ENCODE measurements at regions not wholly inside any gene's neighbourhood (a gene's known extent, or its start where the extent isn't known, plus 50 kb on each side); places are given as distances from the start of the nearest gene placed in this dataset.

- no peaks in the 10 kb centered on the region for H3K36me3 ChIP-seq
- no peak overlapping the region for H3K27ac ChIP-seq (replicated peaks)
- H3K4me3 ChIP-seq, result no peak overlapping the region
- H3K27me3 ChIP-seq (ENCODE audit: low read depth), result peaks cover 17% of the 10 kb centered on the region
- TF ChIP-seq, protein P1, sequence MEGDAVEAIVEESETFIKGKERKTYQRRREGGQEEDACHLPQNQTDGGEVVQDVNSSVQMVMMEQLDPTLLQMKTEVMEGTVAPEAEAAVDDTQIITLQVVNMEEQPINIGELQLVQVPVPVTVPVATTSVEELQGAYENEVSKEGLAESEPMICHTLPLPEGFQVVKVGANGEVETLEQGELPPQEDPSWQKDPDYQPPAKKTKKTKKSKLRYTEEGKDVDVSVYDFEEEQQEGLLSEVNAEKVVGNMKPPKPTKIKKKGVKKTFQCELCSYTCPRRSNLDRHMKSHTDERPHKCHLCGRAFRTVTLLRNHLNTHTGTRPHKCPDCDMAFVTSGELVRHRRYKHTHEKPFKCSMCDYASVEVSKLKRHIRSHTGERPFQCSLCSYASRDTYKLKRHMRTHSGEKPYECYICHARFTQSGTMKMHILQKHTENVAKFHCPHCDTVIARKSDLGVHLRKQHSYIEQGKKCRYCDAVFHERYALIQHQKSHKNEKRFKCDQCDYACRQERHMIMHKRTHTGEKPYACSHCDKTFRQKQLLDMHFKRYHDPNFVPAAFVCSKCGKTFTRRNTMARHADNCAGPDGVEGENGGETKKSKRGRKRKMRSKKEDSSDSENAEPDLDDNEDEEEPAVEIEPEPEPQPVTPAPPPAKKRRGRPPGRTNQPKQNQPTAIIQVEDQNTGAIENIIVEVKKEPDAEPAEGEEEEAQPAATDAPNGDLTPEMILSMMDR (IDR thresholded peaks at IDR 0.05; ENCODE audit: borderline replicate concordance), result no peak
- no peaks in the 10 kb centered on the region for H3K4me1 ChIP-seq
- H3K9me3 ChIP-seq (replicated peaks), result no peaks in the 10 kb centered on the region
- intact Hi-C loops (cut with micrococcal nuclease), result no loop called here
- no peak for DNase-seq
These were observed 86.2 kb upstream of the MYL2 start for GRCh38 chr12:111006621-111007020.

DNA sequence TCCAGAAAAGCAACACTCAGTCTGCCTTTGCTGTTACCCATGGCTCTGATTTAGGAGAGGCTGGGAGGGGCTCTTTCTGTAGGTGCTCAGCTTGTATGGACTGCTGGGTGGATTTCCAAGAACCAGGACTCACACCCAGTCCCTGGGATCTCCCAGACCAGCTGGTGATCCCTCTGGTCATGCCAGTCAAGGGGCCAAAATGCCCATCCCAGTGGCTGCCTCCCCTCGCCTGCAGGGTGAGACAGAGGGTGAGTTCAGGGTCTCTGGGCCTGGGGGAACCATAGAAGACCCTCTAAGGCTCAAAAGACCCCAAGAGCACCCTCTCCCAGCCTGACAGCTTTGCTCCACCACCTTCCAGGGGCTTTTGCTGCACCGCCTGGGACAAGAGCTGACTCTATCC is 78.6 kb upstream of the MYL2 start:
- intact Hi-C loops (cut with micrococcal nuclease), result no loop called here
- TF ChIP-seq, protein P1 (IDR thresholded peaks at IDR 0.05; ENCODE audit: borderline replicate concordance), result no peak
- Histone ChIP-seq H3K27me3 (ENCODE audit: low read depth) (no peaks in the 10 kb centered on the region), H3K27ac (replicated peaks) (no peak overlapping the region), H3K36me3 (no peaks in the 10 kb centered on the region), H3K4me3 (no peak overlapping the region), H3K9me3 (replicated peaks) (peaks cover 37% of the 10 kb centered on the region), H3K4me1 (peaks cover 12% of the 10 kb centered on the region)
- DNase-seq, result no peak

GRCh38 chr12:110998165-110998564 is 77.8 kb upstream of the MYL2 start:
- H3K27ac ChIP-seq (replicated peaks), result no peak overlapping the region
- H3K36me3 ChIP-seq, result no peaks in the 10 kb centered on the region
- H3K4me1 ChIP-seq, result peaks cover 12% of the 10 kb centered on the region
- TF ChIP-seq, protein P1 (IDR thresholded peaks at IDR 0.05; ENCODE audit: borderline replicate concordance), result no peak
- no peaks in the 10 kb centered on the region for H3K27me3 ChIP-seq (ENCODE audit: low read depth)
- H3K9me3 ChIP-seq (replicated peaks), result peaks cover 37% of the 10 kb centered on the region
- H3K4me3 ChIP-seq, result no peak overlapping the region
- DNase-seq, result no peak
- intact Hi-C loops (cut with micrococcal nuclease), result no loop called here

DNA sequence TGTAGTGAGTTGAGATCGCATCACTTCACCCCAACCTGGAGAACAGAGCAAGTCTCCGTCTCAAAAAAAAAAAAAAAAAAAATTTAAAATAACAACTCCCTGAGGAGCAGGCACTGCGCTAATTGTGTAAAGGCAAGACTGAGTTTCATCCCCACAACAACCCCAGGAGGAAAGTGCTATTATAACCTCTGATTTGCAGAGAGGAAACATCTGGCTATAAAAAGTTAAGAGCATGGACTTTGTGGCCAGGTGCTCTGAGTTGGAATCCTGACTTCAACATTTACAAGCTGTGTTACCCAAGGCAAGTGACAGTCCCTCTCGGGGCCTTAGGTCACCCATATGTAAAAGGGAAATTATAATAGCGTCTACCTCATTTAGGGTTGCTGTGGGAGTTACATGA is 76.0 kb upstream of the MYL2 start:
- Histone ChIP-seq H3K4me3 (no peak overlapping the region), H3K4me1 (peaks cover 12% of the 10 kb centered on the region), H3K36me3 (no peaks in the 10 kb centered on the region), H3K27me3 (ENCODE audit: low read depth) (no peaks in the 10 kb centered on the region), H3K9me3 (replicated peaks) (peaks cover 37% of the 10 kb centered on the region), H3K27ac (replicated peaks) (no peak overlapping the region)
- no peak for DNase-seq
- TF ChIP-seq, protein P1 (IDR thresholded peaks at IDR 0.05; ENCODE audit: borderline replicate concordance), result no peak
- intact Hi-C loops (cut with micrococcal nuclease), result no loop called here

- peak overlapping the region; percentile 84 for H3K27ac ChIP-seq (replicated peaks)
- H3K27me3 ChIP-seq (ENCODE audit: low read depth), result no peaks in the 10 kb centered on the region
These were observed 75.2 kb upstream of the MYL2 start for GRCh38 chr12:110995615-110996014.

More at GRCh38 chr12:110995615-110996014, 75.2 kb upstream of the MYL2 start:
- no peak for DNase-seq
- no peaks in the 10 kb centered on the region for H3K36me3 ChIP-seq
- H3K4me3 ChIP-seq, result no peak overlapping the region
- TF ChIP-seq, protein P1 (IDR thresholded peaks at IDR 0.05; ENCODE audit: borderline replicate concordance), result no peak
- H3K4me1 ChIP-seq, result peaks cover 12% of the 10 kb centered on the region
- peaks cover 37% of the 10 kb centered on the region for H3K9me3 ChIP-seq (replicated peaks)
- intact Hi-C loops (cut with micrococcal nuclease), result no loop called here

Data from left ventricle myocardium inferior (tissue), 1 donor.